ENCODE measurements at regions not wholly inside any gene's neighbourhood (a gene's known extent, or its start where the extent isn't known, plus 50 kb on each side); places are given as distances from the start of the nearest gene placed in this dataset.

DNA sequence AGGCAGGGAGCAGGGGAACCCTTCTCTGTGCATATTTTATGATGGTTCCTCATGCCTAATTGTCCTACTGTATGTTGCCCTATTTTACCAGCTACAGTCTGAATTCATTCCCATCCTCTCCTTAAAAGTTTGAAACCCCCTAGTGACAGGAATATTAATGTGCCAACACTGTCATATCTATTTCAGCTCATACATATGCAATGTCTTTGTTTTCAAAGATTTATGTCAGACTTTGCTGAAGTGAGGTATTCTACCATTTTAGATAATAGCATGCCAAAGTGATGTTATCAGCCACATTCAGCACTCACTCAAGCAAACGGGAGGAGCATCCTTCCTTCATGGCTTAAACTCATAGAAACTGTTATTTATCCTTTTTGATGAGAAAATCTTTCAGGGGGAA lies 696.5 kb downstream of the NR2F1-AS1 start:
- TF ChIP-seq, protein P1, sequence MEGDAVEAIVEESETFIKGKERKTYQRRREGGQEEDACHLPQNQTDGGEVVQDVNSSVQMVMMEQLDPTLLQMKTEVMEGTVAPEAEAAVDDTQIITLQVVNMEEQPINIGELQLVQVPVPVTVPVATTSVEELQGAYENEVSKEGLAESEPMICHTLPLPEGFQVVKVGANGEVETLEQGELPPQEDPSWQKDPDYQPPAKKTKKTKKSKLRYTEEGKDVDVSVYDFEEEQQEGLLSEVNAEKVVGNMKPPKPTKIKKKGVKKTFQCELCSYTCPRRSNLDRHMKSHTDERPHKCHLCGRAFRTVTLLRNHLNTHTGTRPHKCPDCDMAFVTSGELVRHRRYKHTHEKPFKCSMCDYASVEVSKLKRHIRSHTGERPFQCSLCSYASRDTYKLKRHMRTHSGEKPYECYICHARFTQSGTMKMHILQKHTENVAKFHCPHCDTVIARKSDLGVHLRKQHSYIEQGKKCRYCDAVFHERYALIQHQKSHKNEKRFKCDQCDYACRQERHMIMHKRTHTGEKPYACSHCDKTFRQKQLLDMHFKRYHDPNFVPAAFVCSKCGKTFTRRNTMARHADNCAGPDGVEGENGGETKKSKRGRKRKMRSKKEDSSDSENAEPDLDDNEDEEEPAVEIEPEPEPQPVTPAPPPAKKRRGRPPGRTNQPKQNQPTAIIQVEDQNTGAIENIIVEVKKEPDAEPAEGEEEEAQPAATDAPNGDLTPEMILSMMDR (IDR thresholded peaks at IDR 0.05), result no peak
- no peak for TF ChIP-seq EP300 (IDR thresholded peaks at IDR 0.05; ENCODE audit: low read depth)
- no peak for TF ChIP-seq POLR2AphosphoS5 (IDR thresholded peaks at IDR 0.05)
